ENCODE measurements at regions not wholly inside any gene's neighbourhood (a gene's known extent, or its start where the extent isn't known, plus 50 kb on each side); places are given as distances from the start of the nearest gene placed in this dataset.

- no peak overlapping the region for H2BK120ac ChIP-seq (ENCODE audit: low read depth, low read length)
- no peak overlapping the region for H3K27ac ChIP-seq (ENCODE audit: insufficient read depth, low read length)
- H3K4me2 ChIP-seq (ENCODE audit: low read depth, low read length), result no peak overlapping the region
- H3K56ac ChIP-seq (ENCODE audit: extremely low read depth, insufficient read depth, low read length), result no peak overlapping the region
- H3K9me1 ChIP-seq (ENCODE audit: insufficient read depth, low read length), result no peaks in the 10 kb centered on the region
- H3K4ac ChIP-seq (ENCODE audit: low read depth, low read length), result no peak overlapping the region
- TF ChIP-seq RFX5 (IDR thresholded peaks at IDR 0.05; ENCODE audit: low read depth, low read length) (no peak), CEBPB (IDR thresholded peaks at IDR 0.05; ENCODE audit: low read depth, low read length) (no peak), RAD21 (IDR thresholded peaks at IDR 0.05; ENCODE audit: low read length) (no peak), MXI1 (IDR thresholded peaks at IDR 0.05; ENCODE audit: borderline replicate concordance, low read depth, low read length) (no peak)
- H2BK5ac ChIP-seq (ENCODE audit: low read depth, low read length, poor library complexity, severe bottlenecking), result no peak overlapping the region
- intact Hi-C loops (cut with micrococcal nuclease), result no loop called here
- no peak overlapping the region for H3K18ac ChIP-seq (ENCODE audit: low read depth, low read length)
- ATAC-seq (ENCODE audit: low read depth) (no peak), DNase-seq (no peak)
- H3K4me3 ChIP-seq (ENCODE audit: insufficient read depth, low read depth, low read length), result no peak overlapping the region
- H2AK9ac ChIP-seq (replicated peaks; ENCODE audit: low read depth, low read length, poor library complexity), result no peak overlapping the region
- no peak overlapping the region for H2BK15ac ChIP-seq (ENCODE audit: low read depth, low read length)
- H3K9me3 ChIP-seq (ENCODE audit: control insufficient read depth, insufficient read depth, low read length), result peaks cover 10% of the 10 kb centered on the region
- H3K79me1 ChIP-seq (ENCODE audit: low read depth in 1 of 2, low read length in 2 of 2), result no peaks in the 10 kb centered on the region
- dilution Hi-C loops (cut with HindIII; ENCODE audit: low sequenced_read_pairs, unreplicated experiment), result no loop called here
- no peak overlapping the region for H3K23ac ChIP-seq (ENCODE audit: low read depth, low read length)
- no peak overlapping the region for H3K9ac ChIP-seq (ENCODE audit: low read depth, low read length)
- no peak overlapping the region for H4K91ac ChIP-seq (ENCODE audit: insufficient read depth, low read depth, low read length)
- POLR2A ChIA-PET (ENCODE audit: unreplicated experiment), result no interaction called here
- H4K5ac ChIP-seq (ENCODE audit: low read depth, low read length), result no peak overlapping the region
- H2BK20ac ChIP-seq (ENCODE audit: low read depth, low read length), result no peak overlapping the region
- H3K27me3 ChIP-seq (ENCODE audit: control insufficient read depth, insufficient read depth, low read length), result no peaks in the 10 kb centered on the region
- in situ Hi-C loops (cut with MboI; ENCODE audit: low sequenced_read_pairs), result no loop called here
- H2AK5ac ChIP-seq (ENCODE audit: low read depth, low read length), result no peak overlapping the region
- no peak overlapping the region for H3K14ac ChIP-seq (replicated peaks; ENCODE audit: low read depth, low read length)
- no peaks in the 10 kb centered on the region for H3K36me3 ChIP-seq (ENCODE audit: control insufficient read depth, insufficient read depth, low read length)
- H4K20me1 ChIP-seq (ENCODE audit: insufficient read depth, low read length), result no peaks in the 10 kb centered on the region
- no peak overlapping the region for H2AFZ ChIP-seq (replicated peaks; ENCODE audit: low read length, poor library complexity)
- no TSS peak for BruUV-seq (replicated peaks)
- no peak overlapping the region for H4K8ac ChIP-seq (ENCODE audit: low read depth in 2 of 2, low read length in 2 of 2)
- CTCF ChIA-PET, result no interaction called here
- H3K4me1 ChIP-seq (ENCODE audit: control insufficient read depth, insufficient read depth, low read length), result no peaks in the 10 kb centered on the region
These were observed 789.4 kb upstream of the KIF2B start for GRCh38 chr17:53033297-53033696.

All from IMR-90 (cell line).